ENCODE measurements at regions not wholly inside any gene's neighbourhood (a gene's known extent, or its start where the extent isn't known, plus 50 kb on each side); places are given as distances from the start of the nearest gene placed in this dataset.

GRCh38 chr5:133681896-133682295, 69.6 kb upstream of the FSTL4 start:
- no peak overlapping the region for H4K8ac ChIP-seq (ENCODE audit: low read depth, low read length)
- H3K9ac ChIP-seq (ENCODE audit: low read depth, low read length, poor library complexity) = no peak overlapping the region
- no peak overlapping the region for H3K14ac ChIP-seq (ENCODE audit: low read length)
- peaks cover 0 to 2% of the 10 kb centered on the region in 2 donors for H3K4me1 ChIP-seq (ENCODE audit: control insufficient read depth in 2 of 2, insufficient read depth in 1 of 2, low read depth in 1 of 2, low read length in 2 of 2)
- peaks cover 0 to 5% (median 0%) of the 10 kb centered on the region in 3 experiments for H3K27me3 ChIP-seq (ENCODE audit: control insufficient read depth in 3 of 3, insufficient read depth in 3 of 3, low read depth in 1 of 3, low read length in 3 of 3)
- H3K27ac ChIP-seq (replicated peaks; ENCODE audit: low read length) = no peak overlapping the region
- H2AFZ ChIP-seq (ENCODE audit: low read length) = no peak overlapping the region
- H2BK12ac ChIP-seq (ENCODE audit: low read length) = no peak overlapping the region
- no peak overlapping the region for H2BK5ac ChIP-seq (ENCODE audit: low read length)
- H3K18ac ChIP-seq (ENCODE audit: low read length) = no peak overlapping the region
- WGBS, 2 donors (ENCODE audit: extremely low coverage in 2 of 2, insufficient read length in 2 of 2, insufficient replicate concordance in 1 of 2) = no CpG with 5 or more reads among the region's 2 CpGs
- no peak overlapping the region for H3K23ac ChIP-seq (ENCODE audit: low read depth, low read length, poor library complexity)
- H4K91ac ChIP-seq (ENCODE audit: low read depth, low read length, poor library complexity) = no peak overlapping the region
- DNase-seq (ENCODE audit: low spot score) = no peak
- H3K79me1 ChIP-seq (ENCODE audit: low read depth, low read length) = no peaks in the 10 kb centered on the region
- no peak overlapping the region for H2AK5ac ChIP-seq (ENCODE audit: low read depth, low read length)
- H3K4me2 ChIP-seq (ENCODE audit: insufficient read depth, low read length, poor library complexity, severe bottlenecking) = no peak overlapping the region
- H3K9me3 ChIP-seq (replicated peaks in 1 of 2; ENCODE audit: control insufficient read depth in 2 of 2, insufficient read depth in 1 of 2, low read depth in 1 of 2, low read length in 2 of 2) = no peaks in the 10 kb centered on the region
- no peak overlapping the region for H2BK120ac ChIP-seq (ENCODE audit: low read depth, low read length)
- H2BK15ac ChIP-seq (ENCODE audit: low read length) = no peak overlapping the region
- H3K4me3 ChIP-seq (ENCODE audit: low read length in 2 of 2) = no peak overlapping the region
- H3K36me3 ChIP-seq (replicated peaks in 1 of 2; ENCODE audit: control insufficient read depth in 2 of 2, insufficient read depth in 2 of 2, low read length in 2 of 2) = no peaks in the 10 kb centered on the region
- H3K4ac ChIP-seq (ENCODE audit: low read length) = no peak overlapping the region

GRCh38 chr5:133680830-133681565, 68.7 kb upstream of the FSTL4 start:
- Histone ChIP-seq H2AK5ac (ENCODE audit: low read depth, low read length) (no peak overlapping the region), H2BK15ac (ENCODE audit: low read length) (no peak overlapping the region), H3K9ac (ENCODE audit: low read depth, low read length, poor library complexity) (no peak overlapping the region), H3K79me1 (ENCODE audit: low read depth, low read length) (no peaks in the 10 kb centered on the region), H3K27ac (replicated peaks; ENCODE audit: low read length) (no peak overlapping the region), H4K8ac (ENCODE audit: low read depth, low read length) (no peak overlapping the region), H3K14ac (ENCODE audit: low read length) (no peak overlapping the region), H3K4me2 (ENCODE audit: insufficient read depth, low read length, poor library complexity, severe bottlenecking) (no peak overlapping the region), H2BK12ac (ENCODE audit: low read length) (no peak overlapping the region), H3K9me3 (replicated peaks in 1 of 2; ENCODE audit: control insufficient read depth in 2 of 2, insufficient read depth in 1 of 2, low read depth in 1 of 2, low read length in 2 of 2) (no peaks in the 10 kb centered on the region), H2BK120ac (ENCODE audit: low read depth, low read length) (no peak overlapping the region), H3K4ac (ENCODE audit: low read length) (no peak overlapping the region), H3K23ac (ENCODE audit: low read depth, low read length, poor library complexity) (no peak overlapping the region), H3K4me3 (ENCODE audit: low read length in 2 of 2) (no peak overlapping the region), H3K36me3 (replicated peaks in 1 of 2; ENCODE audit: control insufficient read depth in 2 of 2, insufficient read depth in 2 of 2, low read length in 2 of 2) (no peaks in the 10 kb centered on the region), H3K4me1 (ENCODE audit: control insufficient read depth in 2 of 2, insufficient read depth in 1 of 2, low read depth in 1 of 2, low read length in 2 of 2) (peaks cover 0 to 2% of the 10 kb centered on the region in 2 donors), H3K18ac (ENCODE audit: low read length) (no peak overlapping the region), H2BK5ac (ENCODE audit: low read length) (no peak overlapping the region), H2AFZ (ENCODE audit: low read length) (no peak overlapping the region), H3K27me3 (ENCODE audit: control insufficient read depth in 3 of 3, insufficient read depth in 3 of 3, low read depth in 1 of 3, low read length in 3 of 3) (peaks cover 0 to 5% (median 0%) of the 10 kb centered on the region in 3 experiments), H4K91ac (ENCODE audit: low read depth, low read length, poor library complexity) (no peak overlapping the region)
- WGBS, 2 donors (ENCODE audit: extremely low coverage in 2 of 2, insufficient read length in 2 of 2, insufficient replicate concordance in 1 of 2) = no CpG with 5 or more reads among the region's 12 CpGs
- DNase-seq (ENCODE audit: low spot score) = no peak

- Histone ChIP-seq H4K91ac (ENCODE audit: low read depth, low read length, poor library complexity) (no peak overlapping the region), H3K9ac (ENCODE audit: low read depth, low read length, poor library complexity) (no peak overlapping the region), H3K4me3 (ENCODE audit: low read length in 2 of 2) (no peak overlapping the region), H3K4me2 (ENCODE audit: insufficient read depth, low read length, poor library complexity, severe bottlenecking) (no peak overlapping the region), H2BK5ac (ENCODE audit: low read length) (no peak overlapping the region), H2AK5ac (ENCODE audit: low read depth, low read length) (no peak overlapping the region), H3K4ac (ENCODE audit: low read length) (no peak overlapping the region), H3K27me3 (ENCODE audit: control insufficient read depth in 3 of 3, insufficient read depth in 3 of 3, low read depth in 1 of 3, low read length in 3 of 3) (peaks cover 0 to 9% (median 0%) of the 10 kb centered on the region in 3 experiments), H3K4me1 (ENCODE audit: control insufficient read depth in 2 of 2, insufficient read depth in 1 of 2, low read depth in 1 of 2, low read length in 2 of 2) (peaks cover 0 to 11% of the 10 kb centered on the region in 2 donors), H3K36me3 (replicated peaks in 1 of 2; ENCODE audit: control insufficient read depth in 2 of 2, insufficient read depth in 2 of 2, low read length in 2 of 2) (no peaks in the 10 kb centered on the region), H3K18ac (ENCODE audit: low read length) (no peak overlapping the region), H2BK12ac (ENCODE audit: low read length) (no peak overlapping the region), H2BK15ac (ENCODE audit: low read length) (no peak overlapping the region), H2BK120ac (ENCODE audit: low read depth, low read length) (no peak overlapping the region), H3K9me3 (replicated peaks in 1 of 2; ENCODE audit: control insufficient read depth in 2 of 2, insufficient read depth in 1 of 2, low read depth in 1 of 2, low read length in 2 of 2) (no peaks in the 10 kb centered on the region), H4K8ac (ENCODE audit: low read depth, low read length) (no peak overlapping the region), H2AFZ (ENCODE audit: low read length) (no peak overlapping the region), H3K79me1 (ENCODE audit: low read depth, low read length) (no peaks in the 10 kb centered on the region), H3K27ac (replicated peaks; ENCODE audit: low read length) (no peak overlapping the region), H3K14ac (ENCODE audit: low read length) (no peak overlapping the region), H3K23ac (ENCODE audit: low read depth, low read length, poor library complexity) (no peak overlapping the region)
- no peak for DNase-seq (ENCODE audit: low spot score)
- no CpG with 5 or more reads among the region's 1 CpG for WGBS, 2 donors (ENCODE audit: extremely low coverage in 2 of 2, insufficient read length in 2 of 2, insufficient replicate concordance in 1 of 2)
Observed at GRCh38 chr5:133679534-133679933, 67.2 kb upstream of the FSTL4 start.

- H3K23ac ChIP-seq (ENCODE audit: low read depth, low read length, poor library complexity) = no peak overlapping the region
- H2BK12ac ChIP-seq (ENCODE audit: low read length) = no peak overlapping the region
- WGBS, 2 donors (ENCODE audit: extremely low coverage in 2 of 2, insufficient read length in 2 of 2, insufficient replicate concordance in 1 of 2) = no CpG with 5 or more reads among the region's 13 CpGs
- DNase-seq (ENCODE audit: low spot score) = no peak
- no peak overlapping the region for H3K4me3 ChIP-seq (ENCODE audit: low read length in 2 of 2)
- H3K4ac ChIP-seq (ENCODE audit: low read length) = no peak overlapping the region
- peaks cover 0 to 11% (median 0%) of the 10 kb centered on the region in 3 experiments for H3K27me3 ChIP-seq (ENCODE audit: control insufficient read depth in 3 of 3, insufficient read depth in 3 of 3, low read depth in 1 of 3, low read length in 3 of 3)
- H3K14ac ChIP-seq (ENCODE audit: low read length) = no peak overlapping the region
- no peaks in the 10 kb centered on the region for H3K36me3 ChIP-seq (replicated peaks in 1 of 2; ENCODE audit: control insufficient read depth in 2 of 2, insufficient read depth in 2 of 2, low read length in 2 of 2)
- no peak overlapping the region for H4K8ac ChIP-seq (ENCODE audit: low read depth, low read length)
- no peak overlapping the region for H3K9ac ChIP-seq (ENCODE audit: low read depth, low read length, poor library complexity)
- H3K27ac ChIP-seq (replicated peaks; ENCODE audit: low read length) = no peak overlapping the region
- peaks cover 0 to 5% of the 10 kb centered on the region in 2 donors for H3K9me3 ChIP-seq (replicated peaks in 1 of 2; ENCODE audit: control insufficient read depth in 2 of 2, insufficient read depth in 1 of 2, low read depth in 1 of 2, low read length in 2 of 2)
- H2BK5ac ChIP-seq (ENCODE audit: low read length) = no peak overlapping the region
- H2BK120ac ChIP-seq (ENCODE audit: low read depth, low read length) = no peak overlapping the region
- peak overlapping the region; percentile 41 for H2BK15ac ChIP-seq (ENCODE audit: low read length)
- no peak overlapping the region for H4K91ac ChIP-seq (ENCODE audit: low read depth, low read length, poor library complexity)
- H3K18ac ChIP-seq (ENCODE audit: low read length) = peak overlapping the region; percentile 76
- H2AK5ac ChIP-seq (ENCODE audit: low read depth, low read length) = no peak overlapping the region
- no peaks in the 10 kb centered on the region for H3K79me1 ChIP-seq (ENCODE audit: low read depth, low read length)
- no peak overlapping the region for H2AFZ ChIP-seq (ENCODE audit: low read length)
- peaks cover 0 to 9% of the 10 kb centered on the region in 2 donors for H3K4me1 ChIP-seq (ENCODE audit: control insufficient read depth in 2 of 2, insufficient read depth in 1 of 2, low read depth in 1 of 2, low read length in 2 of 2)
- H3K4me2 ChIP-seq (ENCODE audit: insufficient read depth, low read length, poor library complexity, severe bottlenecking) = no peak overlapping the region
Observed at GRCh38 chr5:133675376-133676154, 63.2 kb upstream of the FSTL4 start.
